ENCODE measurements at regions not wholly inside any gene's neighbourhood (a gene's known extent, or its start where the extent isn't known, plus 50 kb on each side); places are given as distances from the start of the nearest gene placed in this dataset.

DNA sequence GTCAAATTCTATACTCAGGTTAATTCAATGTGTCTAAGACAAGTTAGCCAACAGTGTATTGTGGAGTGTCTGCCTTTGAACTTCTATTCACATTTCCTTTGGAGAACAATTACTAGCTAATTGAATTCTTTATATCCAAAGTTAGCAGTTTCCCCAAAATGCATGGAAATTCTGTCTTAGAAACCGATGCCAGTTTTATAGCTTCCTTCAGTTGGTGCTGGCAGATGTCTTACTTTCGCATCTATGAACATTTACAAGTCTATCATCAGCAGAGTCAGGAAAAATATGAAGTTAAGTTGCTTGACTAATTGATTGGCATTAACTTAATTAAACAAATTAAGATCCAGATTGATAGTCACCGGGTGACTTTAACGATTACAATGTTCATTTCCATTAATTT is 527.6 kb upstream of the CDH18 start:
- Histone ChIP-seq H3K9ac (ENCODE audit: low read length) (no peak overlapping the region), H3K79me2 (ENCODE audit: low read length) (no peaks in the 10 kb centered on the region), H3K36me3 (replicated peaks; ENCODE audit: insufficient read depth, low read length) (no peaks in the 10 kb centered on the region), H3F3A (ENCODE audit: insufficient read depth, low read length) (no peaks in the 10 kb centered on the region), H3K4me3 (ENCODE audit: low read length) (no peak overlapping the region), H3K9me2 (replicated peaks; ENCODE audit: insufficient read depth, low read length) (no peaks in the 10 kb centered on the region), H3K27me3 (replicated peaks; ENCODE audit: insufficient read depth, low read length) (no peaks in the 10 kb centered on the region), H3K27ac (ENCODE audit: low read length) (no peak overlapping the region), H2AFZ (ENCODE audit: low read length) (no peak overlapping the region), H3K9me3 (replicated peaks; ENCODE audit: insufficient read depth, low read length) (no peaks in the 10 kb centered on the region), H4K20me1 (ENCODE audit: insufficient read depth, low read length) (no peaks in the 10 kb centered on the region), H3K4me1 (ENCODE audit: low read length) (no peaks in the 10 kb centered on the region), H3K4me2 (ENCODE audit: low read depth, low read length) (no peak overlapping the region)
- TF ChIP-seq EZH2phosphoT487 (IDR thresholded peaks at IDR 0.05; ENCODE audit: low read length) = no peak
- TF ChIP-seq CTCF (IDR thresholded peaks at IDR 0.05; ENCODE audit: low read length) = no peak
- TF ChIP-seq EZH2 (optimal IDR thresholded peaks at IDR 0.05; ENCODE audit: low read depth, low read length) = no peak
- no peak for DNase-seq

GRCh38 chr5:20514145-20514544 is 526.1 kb upstream of the CDH18 start:
- no peak for TF ChIP-seq CTCF (IDR thresholded peaks at IDR 0.05; ENCODE audit: low read length)
- TF ChIP-seq EZH2 (optimal IDR thresholded peaks at IDR 0.05; ENCODE audit: low read depth, low read length) = no peak
- TF ChIP-seq EZH2phosphoT487 (IDR thresholded peaks at IDR 0.05; ENCODE audit: low read length) = no peak
- Histone ChIP-seq H3K9me2 (replicated peaks; ENCODE audit: insufficient read depth, low read length) (no peaks in the 10 kb centered on the region), H3K27ac (ENCODE audit: low read length) (no peak overlapping the region), H3F3A (ENCODE audit: insufficient read depth, low read length) (no peaks in the 10 kb centered on the region), H2AFZ (ENCODE audit: low read length) (no peak overlapping the region), H3K4me1 (ENCODE audit: low read length) (no peaks in the 10 kb centered on the region), H4K20me1 (ENCODE audit: insufficient read depth, low read length) (no peaks in the 10 kb centered on the region), H3K9ac (ENCODE audit: low read length) (no peak overlapping the region), H3K4me2 (ENCODE audit: low read depth, low read length) (no peak overlapping the region), H3K36me3 (replicated peaks; ENCODE audit: insufficient read depth, low read length) (no peaks in the 10 kb centered on the region), H3K27me3 (replicated peaks; ENCODE audit: insufficient read depth, low read length) (no peaks in the 10 kb centered on the region), H3K4me3 (ENCODE audit: low read length) (no peak overlapping the region), H3K79me2 (ENCODE audit: low read length) (no peaks in the 10 kb centered on the region), H3K9me3 (replicated peaks; ENCODE audit: insufficient read depth, low read length) (no peaks in the 10 kb centered on the region)
- no peak for DNase-seq

GRCh38 chr5:20500546-20500945 is 512.5 kb upstream of the CDH18 start:
- H3K79me2 ChIP-seq (ENCODE audit: low read length) = no peaks in the 10 kb centered on the region
- H3K4me2 ChIP-seq (ENCODE audit: low read depth, low read length) = no peak overlapping the region
- no peaks in the 10 kb centered on the region for H3K9me2 ChIP-seq (replicated peaks; ENCODE audit: insufficient read depth, low read length)
- no peak overlapping the region for H3K4me3 ChIP-seq (ENCODE audit: low read length)
- H3K4me1 ChIP-seq (ENCODE audit: low read length) = no peaks in the 10 kb centered on the region
- no peaks in the 10 kb centered on the region for H3K9me3 ChIP-seq (replicated peaks; ENCODE audit: insufficient read depth, low read length)
- H3K27me3 ChIP-seq (replicated peaks; ENCODE audit: insufficient read depth, low read length) = no peaks in the 10 kb centered on the region
- TF ChIP-seq CTCF (IDR thresholded peaks at IDR 0.05; ENCODE audit: low read length) (no peak), EZH2phosphoT487 (IDR thresholded peaks at IDR 0.05; ENCODE audit: low read length) (no peak), EZH2 (optimal IDR thresholded peaks at IDR 0.05; ENCODE audit: low read depth, low read length) (no peak)
- H3K27ac ChIP-seq (ENCODE audit: low read length) = no peak overlapping the region
- DNase-seq = no peak
- no peak overlapping the region for H3K9ac ChIP-seq (ENCODE audit: low read length)
- no peaks in the 10 kb centered on the region for H4K20me1 ChIP-seq (ENCODE audit: insufficient read depth, low read length)
- no peaks in the 10 kb centered on the region for H3F3A ChIP-seq (ENCODE audit: insufficient read depth, low read length)
- no peaks in the 10 kb centered on the region for H3K36me3 ChIP-seq (replicated peaks; ENCODE audit: insufficient read depth, low read length)
- no peak overlapping the region for H2AFZ ChIP-seq (ENCODE audit: low read length)

All from MM.1S (cell line).